IMR-90 (cell line): ENCODE measurements at regions not wholly inside any gene's neighbourhood (a gene's known extent, or its start where the extent isn't known, plus 50 kb on each side); places are given as distances from the start of the nearest gene placed in this dataset.

Experiments
- ATAC-seq: fragments of 200-7000 bp; cut with Tn5 transposase; 2 replicates; pipeline ENCODE4 v1.9.1; 2020; ENCODE audit warnings: low read depth, mild to moderate bottlenecking, moderate library complexity
- BruUV-seq: library from RNA; stranded (reverse); fragments of 400-500 nt; replicated peaks from 2 replicates; lab custom pipeline; 2021; lab: Mats Ljungman, UMichigan
- CTCF ChIA-PET: fragments of 300-600 bp; formaldehyde crosslinking; extraction: SDS; loops from one replicate; lab custom pipeline; 2021; ENCODE audit warnings: antibody characterized with exemption; lab: Yijun Ruan, JAX
- POLR2A ChIA-PET: fragments of 300-600 bp; sonication (Branson Sonifier 250); formaldehyde crosslinking; loops from one replicate; lab custom pipeline; 2022; ENCODE audit warnings: antibody characterized with exemption; ENCODE audit not compliant: unreplicated experiment; lab: Charles Lee
- DNase-seq: peaks from one replicate; pipeline ENCODE4 v3.0.0; 2013
- H2AFZ ChIP-seq: replicated peaks from 2 replicates; pipeline ENCODE3; 2013; ENCODE audit warnings: low read length, mild to moderate bottlenecking; ENCODE audit not compliant: poor library complexity
- H2AK5ac ChIP-seq: 2 replicates; pipeline ENCODE4 v1.6.1; 2013; ENCODE audit warnings: low read depth, low read length, inconsistent platforms
- H2AK9ac ChIP-seq: replicated peaks from 2 replicates; pipeline ENCODE3; 2013; ENCODE audit warnings: mild to moderate bottlenecking, low read depth, low read length, moderate library complexity; ENCODE audit not compliant: poor library complexity
- H2BK120ac ChIP-seq: 2 replicates; pipeline ENCODE4 v1.6.1; 2013; ENCODE audit warnings: low read depth, low read length, inconsistent platforms
- H2BK15ac ChIP-seq: 3 replicates; pipeline ENCODE4 v1.6.1; 2013; ENCODE audit warnings: low read depth, low read length, inconsistent platforms
- H2BK20ac ChIP-seq: 2 replicates; pipeline ENCODE4 v1.6.1; 2013; ENCODE audit warnings: low read depth, mild to moderate bottlenecking, inconsistent platforms, low read length, moderate library complexity
- H2BK5ac ChIP-seq: 2 replicates; pipeline ENCODE4 v1.6.1; 2013; ENCODE audit warnings: mild to moderate bottlenecking, low read depth, low read length, inconsistent platforms; ENCODE audit not compliant: poor library complexity, severe bottlenecking
- H3K14ac ChIP-seq: replicated peaks from 2 replicates; pipeline ENCODE4 v1.6.1; 2013; ENCODE audit warnings: low read depth, low read length, inconsistent platforms
- H3K18ac ChIP-seq: 2 replicates; pipeline ENCODE4 v1.6.1; 2013; ENCODE audit warnings: low read depth, low read length, control low read depth
- H3K23ac ChIP-seq: 2 replicates; pipeline ENCODE4 v1.6.1; 2013; ENCODE audit warnings: low read depth, low read length, inconsistent platforms
- H3K27ac ChIP-seq: 2 replicates; pipeline ENCODE4 v1.5.1; 2013; ENCODE audit warnings: mild to moderate bottlenecking, control low read depth, low read length; ENCODE audit not compliant: insufficient read depth
- H3K27me3 ChIP-seq: 2 replicates; pipeline ENCODE4 v1.6.1; 2013; ENCODE audit warnings: low read length; ENCODE audit not compliant: control insufficient read depth, insufficient read depth
- H3K36me3 ChIP-seq: 2 replicates; pipeline ENCODE4 v1.6.1; 2013; ENCODE audit warnings: low read length, mixed read lengths; ENCODE audit not compliant: control insufficient read depth, insufficient read depth
- H3K4ac ChIP-seq: 2 replicates; pipeline ENCODE4 v1.6.1; 2013; ENCODE audit warnings: low read depth, low read length, inconsistent platforms
- H3K4me1 ChIP-seq: 2 replicates; pipeline ENCODE4 v1.6.1; 2013; ENCODE audit warnings: low read length, mixed read lengths; ENCODE audit not compliant: control insufficient read depth, insufficient read depth
- H3K4me2 ChIP-seq: 2 replicates; pipeline ENCODE4 v1.6.1; 2013; ENCODE audit warnings: low read depth, mild to moderate bottlenecking, control low read depth, low read length, moderate library complexity
- H3K4me3 ChIP-seq: 2 replicates; pipeline ENCODE4 v1.5.1; 2013; ENCODE audit warnings: low read depth, mild to moderate bottlenecking, control low read depth, low read length, moderate library complexity; ENCODE audit not compliant: insufficient read depth
- H3K56ac ChIP-seq: 2 replicates; pipeline ENCODE4 v1.6.1; 2013; ENCODE audit warnings: low read length, inconsistent platforms; ENCODE audit not compliant: insufficient read depth; ENCODE audit errors: extremely low read depth
- H3K79me1 ChIP-seq, 2 experiments: 2 replicates each; pipeline ENCODE4 v1.6.1; 2013; ENCODE audit warnings: low read length in 2 of 2, inconsistent platforms in 1 of 2, low read depth in 1 of 2
- H3K9ac ChIP-seq: 2 replicates; pipeline ENCODE4 v1.6.1; 2013; ENCODE audit warnings: low read depth, low read length, control low read depth
- H3K9me1 ChIP-seq: 2 replicates; pipeline ENCODE4 v1.6.1; 2013; ENCODE audit warnings: low read length, inconsistent platforms; ENCODE audit not compliant: insufficient read depth
- H3K9me3 ChIP-seq: 2 replicates; pipeline ENCODE4 v1.6.1; 2013; ENCODE audit warnings: low read length; ENCODE audit not compliant: control insufficient read depth, insufficient read depth
- H4K20me1 ChIP-seq: 2 replicates; pipeline ENCODE4 v1.6.1; 2013; ENCODE audit warnings: low read length, inconsistent platforms; ENCODE audit not compliant: insufficient read depth
- H4K5ac ChIP-seq: 2 replicates; pipeline ENCODE4 v1.6.1; 2013; ENCODE audit warnings: mild to moderate bottlenecking, low read depth, low read length, control low read depth
- H4K8ac ChIP-seq, 2 experiments: 2 replicates each; pipeline ENCODE4 v1.6.1; 2013; ENCODE audit warnings: low read depth in 2 of 2, low read length in 2 of 2, control low read depth in 1 of 2, inconsistent platforms in 1 of 2
- H4K91ac ChIP-seq: 2 replicates; pipeline ENCODE4 v1.6.1; 2013; ENCODE audit warnings: low read depth, low read length, inconsistent platforms; ENCODE audit not compliant: insufficient read depth
- CEBPB ChIP-seq: IDR thresholded peaks from 2 replicates; pipeline ENCODE4 v1.6.1; 2012; ENCODE audit warnings: low read depth, low read length, improper control_type of control experiment
- CHD1 ChIP-seq: IDR thresholded peaks from 2 replicates; pipeline ENCODE4 v1.6.1; 2012; ENCODE audit warnings: low read depth, low read length, improper control_type of control experiment
- FOS ChIP-seq: fragments of 150-350 bp; IDR thresholded peaks from 2 replicates; pipeline ENCODE4 v1.6.1; 2016; ENCODE audit warnings: low read depth, low read length
- MXI1 ChIP-seq: IDR thresholded peaks from 2 replicates; pipeline ENCODE4 v1.6.1; 2012; ENCODE audit warnings: low read depth, mild to moderate bottlenecking, low read length, moderate library complexity, borderline replicate concordance
- POLR2A ChIP-seq: IDR thresholded peaks from 2 replicates; pipeline ENCODE4 v1.6.1; 2012; ENCODE audit warnings: mild to moderate bottlenecking, low read depth, low read length
- RCOR1 ChIP-seq: IDR thresholded peaks from 2 replicates; pipeline ENCODE4 v1.6.1; 2012; ENCODE audit warnings: mild to moderate bottlenecking, low read length, improper control_type of control experiment; ENCODE audit not compliant: insufficient replicate concordance
- RFX5 ChIP-seq: IDR thresholded peaks from 2 replicates; pipeline ENCODE4 v1.8.0; 2012; ENCODE audit warnings: low read depth, mild to moderate bottlenecking, low read length, moderate library complexity
- WGBS, 2 experiments: methylation state at CpG; one replicate each; pipeline versions ENCODE4 v1.1.5 to v1.1.7; 2013; ENCODE audit warnings: missing lambda C conversion rate in 2 of 2; ENCODE audit not compliant: insufficient read length in 1 of 2; ENCODE audit errors: extremely low coverage in 2 of 2; 5-methylcytosine and 5-hydroxymethylcytosine counted together
- dilution Hi-C: fragments of 300-500 bp; cut with HindIII; formaldehyde crosslinking; loops from one replicate; pipeline ENCODE4 v1.14.3; 2018; ENCODE audit warnings: low sequenced_read_pairs; ENCODE audit not compliant: unreplicated experiment
- in situ Hi-C: fragments of 300-500 bp; cut with MboI; formaldehyde crosslinking; loops from 3 replicates; pipeline ENCODE4 v1.14.3; 2019; ENCODE audit warnings: low sequenced_read_pairs, inconsistent platforms, mixed read lengths
- intact Hi-C: fragments of 100-400 bp; cut with micrococcal nuclease; formaldehyde crosslinking; loops from 2 replicates; pipeline ENCODE4 v1.10.0; 2022
- TF ChIP-seq, protein P1 (sequence below): fragments of 150-350 bp; IDR thresholded peaks from 2 replicates; pipeline ENCODE4 v1.6.1; 2016; ENCODE audit warnings: low read depth, mild to moderate bottlenecking, low read length, moderate library complexity, borderline replicate concordance
- TF ChIP-seq, protein P2 (sequence below): conservative IDR thresholded peaks from 2 replicates; pipeline ENCODE4 v1.5.1; 2012; ENCODE audit warnings: mild to moderate bottlenecking, low read depth, low read length, improper control_type of control experiment
- TF ChIP-seq, protein P3 (sequence below): fragments of 150-350 bp; IDR thresholded peaks from 2 replicates; pipeline ENCODE4 v1.6.1; 2017; ENCODE audit warnings: mild to moderate bottlenecking, antibody characterized with exemption, low read length, low read depth

DNA sequence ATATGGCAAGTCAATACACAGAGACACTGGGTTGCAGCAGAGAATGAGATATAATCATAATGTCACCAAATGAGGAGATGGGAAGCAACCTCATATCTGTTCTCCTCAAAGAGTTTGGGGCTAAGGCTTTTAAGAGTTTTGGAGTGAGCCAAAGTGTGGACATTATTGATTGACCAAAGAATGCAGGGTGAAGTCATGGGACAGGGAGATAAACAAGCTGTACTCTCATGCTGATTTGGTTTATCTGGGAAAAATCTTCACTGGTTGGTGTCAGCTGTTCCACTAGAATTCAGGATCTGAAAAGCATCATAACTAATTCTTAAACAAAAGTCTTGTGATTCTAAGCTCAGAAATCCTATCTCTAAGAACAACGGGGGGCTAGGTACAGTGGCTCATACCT is 585.9 kb upstream of the NRP1 start:
- Histone ChIP-seq H3K9me3 (peaks cover 3% of the 10 kb centered on the region; the same call in 1 of the 2 replicates), H3K4me2 (no peak overlapping the region), H3K27ac (no peak overlapping the region), H3K18ac (no peak overlapping the region), H3K4me3 (no peak overlapping the region), H4K5ac (no peak overlapping the region), H3K79me1 (no peaks in the 10 kb centered on the region), H2BK15ac (no peak overlapping the region), H2BK120ac (no peak overlapping the region), H4K20me1 (no peaks in the 10 kb centered on the region), H3K27me3 (peaks cover 8% of the 10 kb centered on the region), H2AK5ac (no peak overlapping the region), H2BK20ac (no peak overlapping the region), H3K36me3 (no peaks in the 10 kb centered on the region), H3K4me1 (no peaks in the 10 kb centered on the region), H3K4ac (no peak overlapping the region), H3K9me1 (no peaks in the 10 kb centered on the region), H3K14ac (no peak overlapping the region), H3K9ac (no peak overlapping the region), H2AFZ (no peak overlapping the region), H3K23ac (no peak overlapping the region), H2BK5ac (no peak overlapping the region), H3K56ac (no peak overlapping the region), H2AK9ac (no peak overlapping the region), H4K91ac (no peak overlapping the region), H4K8ac (no peak overlapping the region)
- in situ Hi-C loops (loop anchor here (25.0 kb wide), 1 partner anchor 583 kb away; the partner anchor contains the start of gene NRP1), intact Hi-C loops (no loop called here), dilution Hi-C loops (no loop called here)
- no CpG with 5 or more reads among the region's 1 CpG for WGBS, 2 experiments
- BruUV-seq = no TSS peak
- ChIA-PET CTCF (no interaction called here), POLR2A (no interaction called here)
- TF ChIP-seq RFX5 = no peak
- TF ChIP-seq, protein P1, sequence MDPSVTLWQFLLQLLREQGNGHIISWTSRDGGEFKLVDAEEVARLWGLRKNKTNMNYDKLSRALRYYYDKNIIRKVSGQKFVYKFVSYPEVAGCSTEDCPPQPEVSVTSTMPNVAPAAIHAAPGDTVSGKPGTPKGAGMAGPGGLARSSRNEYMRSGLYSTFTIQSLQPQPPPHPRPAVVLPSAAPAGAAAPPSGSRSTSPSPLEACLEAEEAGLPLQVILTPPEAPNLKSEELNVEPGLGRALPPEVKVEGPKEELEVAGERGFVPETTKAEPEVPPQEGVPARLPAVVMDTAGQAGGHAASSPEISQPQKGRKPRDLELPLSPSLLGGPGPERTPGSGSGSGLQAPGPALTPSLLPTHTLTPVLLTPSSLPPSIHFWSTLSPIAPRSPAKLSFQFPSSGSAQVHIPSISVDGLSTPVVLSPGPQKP = no peak
- TF ChIP-seq CHD1 = no peak
- no peak for TF ChIP-seq FOS
- TF ChIP-seq, protein P2, sequence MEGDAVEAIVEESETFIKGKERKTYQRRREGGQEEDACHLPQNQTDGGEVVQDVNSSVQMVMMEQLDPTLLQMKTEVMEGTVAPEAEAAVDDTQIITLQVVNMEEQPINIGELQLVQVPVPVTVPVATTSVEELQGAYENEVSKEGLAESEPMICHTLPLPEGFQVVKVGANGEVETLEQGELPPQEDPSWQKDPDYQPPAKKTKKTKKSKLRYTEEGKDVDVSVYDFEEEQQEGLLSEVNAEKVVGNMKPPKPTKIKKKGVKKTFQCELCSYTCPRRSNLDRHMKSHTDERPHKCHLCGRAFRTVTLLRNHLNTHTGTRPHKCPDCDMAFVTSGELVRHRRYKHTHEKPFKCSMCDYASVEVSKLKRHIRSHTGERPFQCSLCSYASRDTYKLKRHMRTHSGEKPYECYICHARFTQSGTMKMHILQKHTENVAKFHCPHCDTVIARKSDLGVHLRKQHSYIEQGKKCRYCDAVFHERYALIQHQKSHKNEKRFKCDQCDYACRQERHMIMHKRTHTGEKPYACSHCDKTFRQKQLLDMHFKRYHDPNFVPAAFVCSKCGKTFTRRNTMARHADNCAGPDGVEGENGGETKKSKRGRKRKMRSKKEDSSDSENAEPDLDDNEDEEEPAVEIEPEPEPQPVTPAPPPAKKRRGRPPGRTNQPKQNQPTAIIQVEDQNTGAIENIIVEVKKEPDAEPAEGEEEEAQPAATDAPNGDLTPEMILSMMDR = no peak
- no peak for TF ChIP-seq CEBPB
- no peak for TF ChIP-seq POLR2A
- TF ChIP-seq RCOR1 = no peak
- TF ChIP-seq MXI1 = no peak
- TF ChIP-seq, protein P3, sequence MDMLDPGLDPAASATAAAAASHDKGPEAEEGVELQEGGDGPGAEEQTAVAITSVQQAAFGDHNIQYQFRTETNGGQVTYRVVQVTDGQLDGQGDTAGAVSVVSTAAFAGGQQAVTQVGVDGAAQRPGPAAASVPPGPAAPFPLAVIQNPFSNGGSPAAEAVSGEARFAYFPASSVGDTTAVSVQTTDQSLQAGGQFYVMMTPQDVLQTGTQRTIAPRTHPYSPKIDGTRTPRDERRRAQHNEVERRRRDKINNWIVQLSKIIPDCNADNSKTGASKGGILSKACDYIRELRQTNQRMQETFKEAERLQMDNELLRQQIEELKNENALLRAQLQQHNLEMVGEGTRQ = no peak
- DNase-seq = no peak
- ATAC-seq = no peak
